GM13976 (cell line): ENCODE measurements at regions not wholly inside any gene's neighbourhood (a gene's known extent, or its start where the extent isn't known, plus 50 kb on each side); places are given as distances from the start of the nearest gene placed in this dataset.

Experiments
- DNase-seq: peaks from one replicate; pipeline ENCODE4 v3.0.0; 2012; ENCODE audit warnings: low spot score
- in situ Hi-C: fragments of 300-500 bp; cut with MboI; formaldehyde crosslinking; loops from one replicate; pipeline ENCODE4 v1.12.0; 2022; ENCODE audit warnings: low sequenced_read_pairs, mixed read lengths, inconsistent platforms; ENCODE audit not compliant: unreplicated experiment
- TF ChIP-seq, protein P1 (sequence below): IDR thresholded peaks from 2 replicates; pipeline ENCODE4 v1.5.1; 2012; ENCODE audit warnings: borderline replicate concordance, mild to moderate bottlenecking; ENCODE audit not compliant: insufficient read depth; ENCODE audit errors: extremely low read depth, missing control alignments, control extremely low read depth

DNA sequence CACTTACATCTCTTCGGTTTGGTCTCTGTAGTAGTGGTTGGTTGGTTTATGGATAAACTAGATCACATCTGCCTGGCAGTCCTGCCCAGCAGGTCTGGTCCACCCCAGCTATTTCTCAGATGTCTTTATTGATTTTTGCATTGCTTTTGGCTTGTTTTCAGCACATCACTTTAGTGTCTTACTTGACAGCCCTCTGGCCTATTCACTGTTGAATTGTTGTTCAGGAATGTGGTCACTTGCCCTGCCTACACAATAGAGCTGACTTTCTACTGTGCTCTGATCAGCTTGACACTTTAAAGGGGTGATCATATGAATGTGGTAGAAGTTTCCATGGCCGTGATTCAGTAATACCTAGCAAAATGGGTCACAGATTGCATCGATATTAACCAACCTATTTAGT is 719.2 kb upstream of the LRRN3 start:
- in situ Hi-C loops = no loop called here
- TF ChIP-seq, protein P1, sequence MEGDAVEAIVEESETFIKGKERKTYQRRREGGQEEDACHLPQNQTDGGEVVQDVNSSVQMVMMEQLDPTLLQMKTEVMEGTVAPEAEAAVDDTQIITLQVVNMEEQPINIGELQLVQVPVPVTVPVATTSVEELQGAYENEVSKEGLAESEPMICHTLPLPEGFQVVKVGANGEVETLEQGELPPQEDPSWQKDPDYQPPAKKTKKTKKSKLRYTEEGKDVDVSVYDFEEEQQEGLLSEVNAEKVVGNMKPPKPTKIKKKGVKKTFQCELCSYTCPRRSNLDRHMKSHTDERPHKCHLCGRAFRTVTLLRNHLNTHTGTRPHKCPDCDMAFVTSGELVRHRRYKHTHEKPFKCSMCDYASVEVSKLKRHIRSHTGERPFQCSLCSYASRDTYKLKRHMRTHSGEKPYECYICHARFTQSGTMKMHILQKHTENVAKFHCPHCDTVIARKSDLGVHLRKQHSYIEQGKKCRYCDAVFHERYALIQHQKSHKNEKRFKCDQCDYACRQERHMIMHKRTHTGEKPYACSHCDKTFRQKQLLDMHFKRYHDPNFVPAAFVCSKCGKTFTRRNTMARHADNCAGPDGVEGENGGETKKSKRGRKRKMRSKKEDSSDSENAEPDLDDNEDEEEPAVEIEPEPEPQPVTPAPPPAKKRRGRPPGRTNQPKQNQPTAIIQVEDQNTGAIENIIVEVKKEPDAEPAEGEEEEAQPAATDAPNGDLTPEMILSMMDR = no peak
- no peak for DNase-seq

DNA sequence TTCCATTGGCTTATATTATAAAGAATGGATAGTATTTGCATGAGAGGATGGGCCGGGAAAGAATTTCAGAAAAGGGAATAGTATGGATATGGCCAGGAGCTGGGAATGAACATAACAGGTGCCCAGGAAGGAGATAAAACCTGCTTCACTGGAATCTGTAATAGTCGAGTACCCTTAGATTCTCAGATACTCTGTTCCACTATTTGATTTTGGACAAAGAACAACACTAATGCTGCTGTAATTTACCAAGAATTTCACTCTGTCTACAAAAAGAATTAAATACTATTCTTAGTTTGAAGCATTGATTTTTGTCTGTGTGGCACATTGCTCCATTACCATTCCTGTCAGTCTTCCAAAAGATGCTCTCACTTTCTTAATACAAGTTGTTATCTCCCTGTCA is 718.2 kb upstream of the LRRN3 start:
- TF ChIP-seq, protein P1 = no peak
- in situ Hi-C loops = no loop called here
- DNase-seq = no peak

DNA sequence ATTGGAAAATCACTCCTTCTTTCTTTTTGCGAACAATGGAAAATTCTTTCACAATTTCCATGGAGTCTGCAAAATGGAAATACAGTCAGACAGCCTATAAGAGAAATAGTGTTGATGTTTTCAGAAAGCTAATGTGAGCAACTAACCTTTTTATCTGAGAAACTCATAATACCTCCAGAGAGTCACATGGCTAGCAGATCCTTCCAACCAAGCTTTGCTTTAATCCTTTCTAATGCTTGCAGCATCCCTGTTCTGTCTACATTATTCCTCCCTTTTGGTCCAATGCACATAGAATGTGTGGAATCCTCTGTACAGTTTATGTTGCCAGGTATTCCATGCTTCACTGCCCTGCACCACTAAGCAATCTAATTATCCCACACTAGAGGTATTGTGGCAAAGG is 717.5 kb upstream of the LRRN3 start:
- in situ Hi-C loops = no loop called here
- no peak for DNase-seq
- TF ChIP-seq, protein P1 = no peak

DNA sequence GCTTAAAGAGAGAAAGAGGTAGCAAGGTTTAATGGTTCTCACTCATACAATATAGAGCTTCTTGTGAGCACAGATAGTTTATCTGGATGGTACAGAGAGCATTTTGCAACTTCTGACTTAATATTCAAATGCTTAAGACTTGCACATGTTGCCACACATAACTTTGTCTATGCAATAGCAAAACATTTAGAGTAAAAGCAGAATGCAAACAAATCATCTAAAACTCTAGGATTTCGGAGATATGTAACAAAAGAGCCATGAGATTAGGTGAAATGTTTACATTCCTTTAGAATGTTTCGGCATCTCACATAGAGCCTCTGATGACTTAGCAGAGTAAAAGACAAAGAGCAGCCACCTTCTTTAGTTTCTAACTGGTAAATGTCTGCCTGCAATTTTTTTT is 717.1 kb upstream of the LRRN3 start:
- in situ Hi-C loops = no loop called here
- TF ChIP-seq, protein P1 = no peak
- no peak for DNase-seq

DNA sequence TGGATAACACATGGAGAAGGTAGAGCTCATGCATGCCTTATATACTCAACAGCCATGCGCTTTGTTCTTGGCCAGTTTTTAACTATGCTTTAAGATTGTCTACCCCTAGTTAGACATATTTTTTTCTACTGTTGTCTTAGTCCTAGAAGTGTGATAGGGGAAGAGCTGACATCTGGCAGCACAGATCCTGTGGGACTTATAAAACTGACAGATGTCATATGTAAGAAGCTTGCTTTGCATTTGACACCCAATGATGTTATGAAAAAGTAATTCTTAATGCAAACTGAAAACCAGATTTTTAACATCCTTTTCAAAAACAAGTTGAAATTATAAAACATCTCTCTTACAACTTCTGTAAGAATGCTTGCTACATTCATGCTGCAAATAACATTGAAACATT is 715.9 kb upstream of the LRRN3 start:
- no peak for DNase-seq
- in situ Hi-C loops = no loop called here
- TF ChIP-seq, protein P1 = no peak

DNA sequence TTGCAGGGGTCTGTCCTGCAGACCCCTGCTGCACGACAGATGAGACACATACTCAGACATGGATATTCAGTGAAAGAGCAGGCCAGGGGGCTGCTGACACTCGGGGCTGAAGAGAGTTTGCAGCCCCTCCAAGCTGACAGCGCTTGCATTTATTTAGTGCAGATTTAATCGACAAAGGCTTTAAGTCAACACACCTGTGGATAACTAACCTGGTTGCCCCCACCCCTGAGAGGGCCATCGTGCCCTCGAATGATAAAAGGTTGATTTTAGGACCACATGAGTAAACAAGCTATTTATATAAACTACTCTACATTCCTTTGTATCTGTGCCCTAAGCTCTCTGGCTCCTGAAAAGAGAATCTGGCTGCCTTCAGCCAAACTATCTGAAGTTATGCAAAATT is 708.2 kb upstream of the LRRN3 start:
- no peak for DNase-seq
- in situ Hi-C loops = no loop called here
- TF ChIP-seq, protein P1 = no peak

DNA sequence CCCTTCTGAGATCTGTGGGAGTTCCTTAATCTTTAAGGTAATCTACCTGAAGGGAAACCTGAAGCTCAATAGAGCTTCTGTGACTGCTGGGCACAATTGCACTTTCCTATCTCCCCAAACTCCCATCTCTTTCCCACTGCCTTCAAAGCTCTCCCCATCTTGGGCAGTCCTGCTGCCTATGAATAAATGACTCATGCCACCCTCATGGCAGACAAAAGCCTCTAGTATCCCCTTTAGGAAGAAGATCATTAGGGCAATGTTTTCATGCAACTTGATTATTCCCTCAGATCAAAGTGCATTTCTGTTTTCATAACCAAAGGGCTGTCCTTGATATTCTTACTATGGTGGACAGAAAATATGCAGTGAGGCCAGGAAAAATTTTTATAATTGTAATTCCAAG is 704.9 kb upstream of the LRRN3 start:
- TF ChIP-seq, protein P1 = no peak
- in situ Hi-C loops = no loop called here
- DNase-seq = no peak
